DMS53 treated with DMSO at 0.1 percent for 48 hours (cell line): ENCODE measurements at regions not wholly inside any gene's neighbourhood (a gene's known extent, or its start where the extent isn't known, plus 50 kb on each side); places are given as distances from the start of the nearest gene placed in this dataset.

Source experiments
- DNase-seq: peaks from one replicate; lab custom pipeline; 2025; ENCODE audit not compliant: unreplicated experiment; lab: John Stamatoyannopoulos, UW

DNA sequence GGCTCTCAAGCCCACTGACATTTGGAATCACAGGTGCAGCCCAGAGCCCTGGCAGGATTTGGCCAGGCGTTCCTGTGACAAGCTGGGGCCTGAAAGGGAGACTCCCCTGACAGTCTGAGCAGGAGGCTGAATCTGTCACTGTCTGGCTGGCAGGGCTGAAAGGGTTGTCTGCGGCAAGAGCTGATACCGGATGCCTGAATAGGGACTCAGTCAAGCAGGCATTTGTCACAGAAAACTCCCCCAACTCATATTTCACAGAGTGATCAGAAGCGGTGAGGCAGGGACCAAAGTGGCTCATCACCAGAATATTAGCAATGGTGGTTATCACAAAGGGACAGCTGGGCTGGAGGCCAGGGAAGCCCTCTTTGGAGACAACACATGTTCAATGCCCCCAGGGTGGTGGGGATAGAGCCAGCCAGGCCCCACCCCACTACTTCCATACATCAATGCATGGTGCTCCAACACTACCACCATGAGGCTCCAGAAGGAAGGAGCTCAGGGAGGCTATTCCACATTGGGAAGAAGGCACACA is 295.5 kb downstream of the DTWD2 start:
- DNase-seq = no peak

DNA sequence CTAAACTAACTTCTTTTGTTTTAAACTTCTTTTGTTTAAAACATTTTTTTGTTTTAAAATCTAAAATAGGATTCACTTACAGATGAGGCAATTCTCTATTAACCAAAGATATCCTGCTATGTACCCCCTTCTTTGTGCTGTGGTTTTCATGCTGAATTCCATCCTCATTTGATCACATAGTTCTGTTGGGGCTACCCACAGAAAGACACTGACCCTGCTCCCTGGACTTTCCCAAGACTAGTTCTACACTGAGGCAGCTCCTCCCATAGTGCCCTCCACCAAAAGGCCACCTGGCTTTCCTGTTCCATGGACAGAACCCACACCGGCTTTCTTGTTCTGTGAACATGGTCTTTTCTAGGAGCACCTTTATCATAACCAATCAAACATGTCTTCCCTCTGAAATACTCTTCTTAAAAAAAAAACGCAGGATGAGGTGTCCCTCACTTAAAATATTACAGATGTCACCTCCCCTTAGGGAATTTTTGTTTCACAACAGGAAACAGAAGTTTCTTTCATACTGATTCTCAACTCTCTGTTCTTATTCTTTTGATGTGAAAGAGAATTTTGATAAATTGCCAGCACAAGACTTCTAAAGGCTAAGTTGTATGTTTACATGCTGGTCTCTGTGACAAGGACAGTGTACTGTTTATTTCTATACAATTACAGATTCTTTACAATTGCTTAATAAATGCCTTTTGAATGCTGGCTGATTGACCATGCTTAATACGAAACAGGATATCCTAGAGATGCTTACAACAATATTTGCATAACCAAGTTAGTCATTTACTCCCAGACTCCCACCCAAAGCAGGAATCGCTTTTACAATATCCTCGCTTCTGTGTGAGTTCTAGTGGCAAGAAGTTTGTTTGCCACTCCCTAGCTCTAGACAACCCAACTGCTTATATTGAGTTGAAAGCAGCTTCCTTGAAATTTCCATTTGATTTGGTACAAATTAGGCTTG is 300.4 kb downstream of the DTWD2 start:
- no peak for DNase-seq

DNA sequence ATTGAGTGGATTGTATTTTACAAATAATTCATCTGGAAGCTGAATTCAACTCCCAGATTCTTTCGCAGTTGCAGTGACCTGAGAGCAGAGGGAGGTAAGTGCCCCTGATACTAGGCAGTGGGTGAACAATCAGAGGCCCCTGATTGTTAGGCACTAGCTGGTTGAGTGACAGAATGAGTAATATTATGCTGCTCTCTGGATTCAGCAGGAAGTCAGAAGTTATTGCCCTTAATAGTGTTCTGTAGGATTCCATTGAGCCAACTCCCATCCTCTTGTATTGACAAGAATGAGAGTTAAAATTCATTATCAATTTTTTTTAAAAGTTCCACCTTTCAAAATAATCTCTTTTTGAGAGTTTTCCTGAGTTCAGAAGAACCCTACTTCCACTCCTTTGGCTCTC is 301.2 kb downstream of the DTWD2 start:
- no peak for DNase-seq

DNA sequence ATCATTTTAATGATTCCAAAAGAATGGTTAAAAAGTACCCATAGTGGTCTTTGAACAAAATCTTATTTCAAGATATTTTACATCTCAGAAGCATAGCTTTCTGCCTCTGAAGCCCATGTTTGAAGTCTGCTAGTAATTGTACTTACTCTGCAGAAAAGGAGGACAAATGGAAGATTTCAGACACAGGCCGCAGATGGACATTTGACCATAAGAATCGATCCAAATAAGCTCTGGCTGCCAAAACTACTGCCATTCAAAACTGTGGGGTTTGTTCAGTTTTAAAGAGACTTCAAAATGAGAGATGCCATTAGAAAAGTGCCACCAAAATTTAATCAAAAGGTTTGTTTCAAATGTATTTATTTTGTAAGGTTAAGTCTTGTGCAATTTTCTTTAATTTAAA is 306.7 kb downstream of the DTWD2 start:
- no peak for DNase-seq

DNA sequence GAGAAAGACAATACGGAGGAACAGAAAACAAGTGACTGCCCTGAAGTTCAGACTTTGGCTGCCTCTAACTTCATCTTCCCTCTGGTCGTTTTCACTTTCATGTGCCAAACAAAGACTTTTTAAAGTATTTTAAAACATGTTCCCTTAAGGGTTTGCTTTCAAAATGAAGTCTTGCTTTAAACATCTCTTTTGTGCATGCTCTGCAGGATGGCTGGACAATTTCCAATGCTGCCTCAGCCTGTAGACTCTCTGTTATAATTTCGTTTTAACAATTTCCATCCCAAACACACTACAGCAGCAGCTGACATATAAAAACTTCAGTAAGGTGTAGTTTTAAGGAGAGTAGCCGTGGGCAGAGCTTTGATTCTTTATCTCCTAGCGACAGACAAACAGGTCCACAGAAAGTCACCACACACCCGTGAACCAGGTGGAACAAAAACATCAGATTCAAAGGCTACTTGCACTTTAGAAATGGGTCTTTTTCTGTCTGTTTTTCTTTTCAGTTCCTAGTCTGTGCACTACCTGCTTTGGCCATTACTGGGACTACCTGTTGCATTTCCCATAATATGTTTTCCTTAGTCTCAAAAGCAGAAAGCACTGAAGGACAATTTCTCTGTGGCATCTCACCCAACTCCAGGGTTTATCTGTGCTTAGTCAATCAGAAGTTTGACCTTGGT is 308.9 kb downstream of the DTWD2 start:
- DNase-seq = no peak

DNA sequence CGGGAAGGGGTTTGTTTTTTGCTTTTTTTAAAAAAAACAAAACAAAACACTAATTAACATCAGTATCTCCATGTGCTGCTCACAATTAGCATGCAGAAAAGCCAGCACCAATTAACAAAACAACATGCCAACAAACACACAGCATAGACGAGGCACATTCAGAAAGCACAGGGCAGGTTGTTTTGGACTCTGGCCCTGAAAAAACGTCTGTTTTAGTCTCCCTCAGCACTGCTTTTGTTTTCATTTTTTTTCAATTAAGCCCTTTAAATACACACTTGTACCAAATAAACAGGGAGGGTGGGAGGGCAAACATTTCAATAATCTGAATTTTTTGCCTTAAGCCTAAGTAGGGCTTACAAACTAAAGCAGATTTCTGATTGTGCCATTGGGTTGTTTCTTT is 309.6 kb downstream of the DTWD2 start:
- DNase-seq = no peak

DNA sequence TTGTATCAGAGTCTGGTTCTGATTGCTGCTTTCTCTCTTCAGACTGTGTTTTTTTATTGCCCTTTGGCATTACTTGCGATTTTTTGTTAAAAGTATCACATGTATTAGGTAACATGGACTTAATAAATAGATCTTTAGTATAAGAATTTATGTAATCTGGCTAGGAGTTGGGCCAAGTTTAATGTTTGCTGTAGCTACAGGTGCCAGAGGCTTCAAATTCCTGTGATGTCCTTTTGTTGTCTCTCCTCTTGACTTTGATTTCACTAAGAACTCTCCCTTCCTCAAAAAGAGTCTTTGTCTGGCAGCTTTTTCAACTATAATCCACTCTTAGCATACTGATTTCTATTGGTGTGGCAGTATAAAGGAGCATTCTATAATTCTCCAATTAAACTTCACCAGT is 313.1 kb downstream of the DTWD2 start:
- no peak for DNase-seq

DNA sequence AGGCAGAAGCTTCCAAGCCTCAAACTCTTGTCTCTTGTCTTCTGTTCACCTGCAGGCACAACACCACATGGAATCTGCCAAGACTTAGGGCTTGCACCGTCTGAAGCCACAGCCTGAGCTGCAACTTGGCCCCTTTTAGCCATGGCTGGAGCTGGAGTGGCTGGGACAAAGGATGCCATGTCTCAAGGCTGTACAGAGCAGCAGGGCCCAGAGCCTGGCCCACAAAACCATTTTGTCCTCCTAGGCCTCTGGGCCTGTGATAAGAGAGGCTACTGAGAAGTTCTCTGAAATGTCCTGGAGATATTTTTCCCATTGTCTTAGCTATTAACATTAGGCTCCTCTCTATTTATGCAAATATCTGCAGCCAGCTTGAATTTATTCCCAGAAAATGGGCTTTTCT is 330.8 kb downstream of the DTWD2 start:
- DNase-seq = no peak

DNA sequence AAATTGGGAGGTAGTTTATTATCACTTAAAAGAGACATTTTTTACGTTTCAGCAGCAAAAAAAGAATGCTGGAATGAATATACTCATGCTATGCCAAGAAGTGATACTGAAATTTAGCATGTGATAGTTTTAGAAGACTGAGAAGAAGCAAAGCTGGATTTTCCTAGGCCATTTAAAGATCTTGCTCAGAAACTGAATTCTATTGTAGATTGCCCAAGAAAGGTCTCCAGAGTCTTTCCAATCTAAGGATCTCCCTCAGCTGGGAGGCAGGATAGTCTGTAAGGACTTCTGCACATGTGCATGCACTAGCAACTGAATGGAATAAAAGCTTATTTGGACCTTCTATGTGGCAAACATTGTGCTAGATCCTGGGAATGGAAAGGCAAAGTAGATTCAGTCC is 334.5 kb downstream of the DTWD2 start:
- no peak for DNase-seq

DNA sequence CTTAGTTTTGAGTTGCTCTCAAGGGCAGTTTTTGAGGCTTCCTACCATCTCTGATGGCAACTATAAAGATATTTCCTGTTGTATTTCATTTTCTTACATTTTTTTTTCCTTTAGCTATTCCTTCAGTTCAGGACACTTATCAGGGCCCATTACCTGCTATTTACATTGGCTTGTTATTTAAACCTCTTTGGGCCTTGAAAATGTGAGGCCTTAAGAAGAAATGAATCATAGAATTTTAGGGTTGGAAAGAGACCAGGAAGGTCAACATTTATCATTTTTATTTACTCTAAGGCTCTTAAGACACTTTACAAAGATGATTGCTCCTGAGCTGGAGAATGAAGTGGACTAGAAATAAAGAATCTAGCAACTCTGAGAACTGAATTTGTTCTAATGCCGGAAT is 335.2 kb downstream of the DTWD2 start:
- DNase-seq = no peak

DNA sequence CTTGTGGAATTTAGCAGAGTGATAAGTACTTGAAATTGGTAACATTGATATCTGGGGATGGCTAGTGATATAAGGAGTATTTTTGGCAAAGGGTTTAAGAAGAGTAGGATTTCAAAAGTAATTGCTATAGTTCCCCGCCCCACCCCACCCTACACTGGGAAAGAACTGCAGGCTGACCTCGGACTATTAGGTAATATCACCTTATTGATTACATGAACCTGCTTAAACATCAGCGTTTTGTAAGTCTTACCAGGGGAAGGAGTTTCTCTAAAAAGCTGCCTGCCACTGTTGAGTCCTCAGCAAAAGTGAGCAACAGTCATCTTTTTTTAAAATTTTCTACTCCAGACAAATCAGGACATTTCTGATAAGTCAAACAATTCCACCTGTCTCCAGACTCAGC is 337.3 kb downstream of the DTWD2 start:
- DNase-seq = no peak

DNA sequence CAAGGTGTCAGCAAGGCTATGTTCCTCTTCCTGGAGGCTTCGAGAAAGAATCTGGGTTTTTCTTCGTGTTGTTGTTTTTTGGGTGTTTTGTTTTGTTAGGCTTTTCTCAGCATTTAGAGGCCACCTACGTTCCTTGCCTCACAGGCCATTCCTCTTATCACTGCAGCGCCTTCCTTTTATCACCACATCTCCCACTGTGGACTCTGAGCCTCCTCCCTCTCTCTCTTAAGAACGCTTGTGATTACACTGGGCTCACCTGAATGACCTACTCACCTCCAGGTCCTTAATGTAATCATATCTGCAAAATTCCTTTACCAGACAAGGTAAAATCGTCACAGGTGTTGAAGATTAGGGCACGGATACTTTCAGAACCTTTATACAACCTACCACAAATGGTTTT is 340.8 kb downstream of the DTWD2 start:
- no peak for DNase-seq

DNA sequence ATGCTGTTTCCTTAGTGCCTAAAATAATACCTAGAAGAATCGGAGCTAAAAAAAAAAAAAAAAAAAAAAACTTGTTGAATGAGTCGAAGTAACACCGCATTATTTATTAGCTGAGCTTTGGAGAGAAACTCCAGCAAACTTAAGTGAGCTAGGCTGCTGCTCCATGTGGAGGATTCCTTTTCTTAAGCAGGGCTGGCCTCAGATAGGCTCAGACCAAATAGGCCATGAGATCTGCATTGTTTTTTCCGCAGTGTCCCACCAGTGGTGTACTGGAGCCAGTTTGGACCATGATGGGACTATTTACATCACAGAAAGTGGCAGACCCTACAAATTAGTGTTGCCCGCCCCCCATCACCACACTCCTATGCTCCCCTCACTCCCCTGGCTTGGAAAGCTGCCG is 341.4 kb downstream of the DTWD2 start:
- no peak for DNase-seq

DNA sequence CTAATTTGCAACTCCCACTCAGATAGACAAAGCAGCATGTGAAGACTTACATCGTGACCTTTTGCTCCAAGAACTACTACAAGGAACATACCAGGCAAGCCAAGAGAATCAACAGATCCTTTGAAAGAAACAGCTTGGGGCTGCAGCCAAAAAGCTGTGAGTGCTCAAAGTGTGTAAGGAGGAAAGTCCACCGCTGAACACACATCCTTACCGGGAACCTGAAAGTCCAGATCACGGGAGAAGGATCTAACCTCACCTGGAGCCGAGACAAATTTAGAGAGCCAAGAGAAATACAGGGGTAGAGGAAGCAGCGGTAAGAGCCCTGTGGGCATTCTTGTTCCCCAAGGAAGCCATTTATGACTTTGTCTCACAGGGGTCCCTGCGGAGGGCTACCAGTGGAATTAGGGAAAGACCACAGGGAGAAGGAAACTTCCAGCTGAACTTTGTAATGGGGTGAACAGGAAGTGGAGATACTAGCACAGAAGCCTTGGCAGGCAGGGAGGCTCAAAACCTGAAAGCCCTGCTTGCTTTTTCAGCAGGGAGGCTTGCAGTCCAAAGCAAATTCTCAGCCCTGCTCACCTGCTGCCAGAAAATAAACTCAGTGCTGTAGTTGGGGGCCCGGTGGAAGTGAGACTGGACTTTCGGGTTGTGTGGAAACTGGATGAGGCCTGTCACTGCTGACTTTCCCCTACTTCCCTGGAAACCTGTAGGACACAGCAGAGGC is 350.2 kb downstream of the DTWD2 start:
- DNase-seq = no peak

DNA sequence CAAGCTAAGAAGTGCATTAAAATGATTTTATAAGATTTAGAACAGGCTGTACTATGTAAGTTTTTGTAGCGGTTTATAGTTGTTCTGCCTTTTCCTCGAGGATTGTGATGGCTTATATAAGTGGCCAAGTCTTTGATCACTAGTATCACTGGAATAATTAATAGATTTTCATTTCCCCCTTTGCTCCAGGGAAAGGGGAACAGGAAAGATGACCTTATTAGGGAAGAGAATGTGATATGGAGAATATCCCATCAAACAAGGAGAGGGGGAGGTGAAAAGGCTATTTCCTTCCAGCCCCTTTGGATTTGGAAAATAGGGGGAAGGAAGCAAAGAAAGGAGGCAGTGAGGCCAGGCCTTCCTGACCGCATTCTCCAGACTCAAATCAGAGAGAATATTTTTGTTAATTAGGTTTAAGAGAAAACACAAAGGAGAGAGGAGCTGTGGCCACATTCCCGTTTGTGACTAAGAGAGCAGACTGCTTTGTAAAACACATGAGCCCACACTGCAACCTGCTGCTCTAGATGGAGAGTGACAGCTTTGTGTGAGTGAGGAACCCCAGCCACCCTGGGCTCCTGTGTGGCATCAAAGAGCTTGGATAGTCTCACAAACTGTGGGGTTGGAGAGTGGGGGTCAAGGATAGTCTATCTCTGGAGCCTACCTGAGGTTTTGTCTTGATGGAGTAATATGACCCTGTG is 359.5 kb downstream of the DTWD2 start:
- DNase-seq = no peak

DNA sequence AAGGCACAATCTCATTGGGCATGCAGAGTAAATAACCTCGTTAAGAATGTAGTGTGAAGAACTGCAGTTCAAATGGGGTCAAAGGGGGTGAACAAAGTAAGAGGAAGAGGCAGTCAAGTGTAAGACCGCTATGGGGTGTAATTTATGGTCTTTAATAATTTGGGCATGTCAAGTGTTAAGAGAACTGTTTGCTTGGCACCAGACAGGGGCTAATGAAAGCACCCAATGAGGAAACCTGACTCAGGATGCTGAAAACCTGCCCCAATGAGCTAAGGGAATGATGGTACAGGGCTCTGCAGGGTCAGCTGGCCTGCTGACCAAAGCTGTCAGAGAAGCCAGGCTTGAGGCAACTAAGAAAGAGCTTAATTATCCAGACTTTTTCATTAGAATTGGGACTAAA is 368.1 kb downstream of the DTWD2 start:
- no peak for DNase-seq

DNA sequence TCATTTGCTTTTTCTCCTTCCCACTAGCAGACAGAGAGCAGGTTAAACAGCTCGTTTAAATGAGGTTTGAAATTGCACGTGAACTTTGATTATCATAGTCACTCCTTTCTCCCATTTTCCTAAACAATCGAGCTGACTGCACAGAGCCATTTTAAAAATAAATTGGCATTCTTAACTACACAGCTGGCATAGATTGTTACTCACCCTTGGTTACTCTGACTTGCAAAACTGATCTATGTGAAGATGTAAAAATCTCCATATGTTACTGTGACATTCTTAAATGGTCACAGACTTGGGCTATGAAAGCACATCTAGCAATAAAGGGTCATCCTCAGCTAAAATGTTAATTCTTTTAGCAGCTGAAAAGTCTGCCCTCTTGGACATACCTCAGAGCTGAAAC is 368.5 kb downstream of the DTWD2 start:
- no peak for DNase-seq

DNA sequence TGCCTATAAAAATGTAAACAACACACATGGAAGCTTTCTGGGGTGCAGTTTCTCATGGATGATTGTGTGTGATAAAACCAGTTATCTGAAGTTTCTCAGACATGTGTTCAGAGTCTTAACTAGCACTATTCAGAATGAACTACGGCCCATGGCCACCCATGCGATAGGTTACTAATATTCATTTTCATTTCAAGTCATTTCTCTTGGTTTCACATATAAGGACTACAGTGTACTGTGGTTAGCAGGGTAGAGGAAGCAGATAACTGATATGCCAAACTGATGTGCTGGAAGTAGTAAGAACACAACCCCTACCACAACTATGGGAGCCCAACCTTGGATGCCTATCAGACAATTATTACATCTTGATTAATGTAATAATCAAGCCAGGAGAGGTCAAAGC is 372.1 kb downstream of the DTWD2 start:
- no peak for DNase-seq

DNA sequence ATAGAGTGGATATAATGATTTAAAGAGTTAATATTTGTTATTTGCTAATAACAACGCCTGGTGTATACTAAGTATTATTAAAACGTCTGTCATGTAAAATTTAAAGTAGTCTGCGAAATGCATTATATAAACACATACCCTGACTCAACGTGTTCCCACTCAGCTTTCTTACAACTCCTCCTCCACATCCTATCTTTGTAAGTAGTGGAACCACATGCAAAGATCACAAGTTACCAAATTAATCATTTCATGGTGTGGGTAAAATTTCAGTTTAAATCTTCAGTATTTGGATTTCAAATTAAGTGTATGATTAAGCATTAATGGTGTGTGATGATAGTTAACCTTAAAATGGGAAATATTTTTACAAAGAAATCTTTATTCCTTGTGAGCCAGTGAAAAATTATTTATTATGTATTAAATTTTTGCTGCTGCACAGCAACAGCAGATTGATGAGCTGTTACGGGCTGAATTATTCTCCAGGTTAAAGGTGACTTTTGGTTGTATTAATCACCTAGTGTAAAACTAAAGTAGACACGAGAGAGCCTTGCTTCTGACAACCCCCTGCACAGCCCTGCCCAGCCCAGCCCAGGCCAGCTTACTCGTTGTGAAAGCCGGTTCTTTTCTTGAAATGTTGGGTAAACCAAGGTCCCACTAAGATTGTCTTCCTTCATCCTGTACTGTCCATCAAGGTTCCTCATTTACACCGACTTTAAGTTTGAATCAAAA is 373.5 kb downstream of the DTWD2 start:
- DNase-seq = no peak

DNA sequence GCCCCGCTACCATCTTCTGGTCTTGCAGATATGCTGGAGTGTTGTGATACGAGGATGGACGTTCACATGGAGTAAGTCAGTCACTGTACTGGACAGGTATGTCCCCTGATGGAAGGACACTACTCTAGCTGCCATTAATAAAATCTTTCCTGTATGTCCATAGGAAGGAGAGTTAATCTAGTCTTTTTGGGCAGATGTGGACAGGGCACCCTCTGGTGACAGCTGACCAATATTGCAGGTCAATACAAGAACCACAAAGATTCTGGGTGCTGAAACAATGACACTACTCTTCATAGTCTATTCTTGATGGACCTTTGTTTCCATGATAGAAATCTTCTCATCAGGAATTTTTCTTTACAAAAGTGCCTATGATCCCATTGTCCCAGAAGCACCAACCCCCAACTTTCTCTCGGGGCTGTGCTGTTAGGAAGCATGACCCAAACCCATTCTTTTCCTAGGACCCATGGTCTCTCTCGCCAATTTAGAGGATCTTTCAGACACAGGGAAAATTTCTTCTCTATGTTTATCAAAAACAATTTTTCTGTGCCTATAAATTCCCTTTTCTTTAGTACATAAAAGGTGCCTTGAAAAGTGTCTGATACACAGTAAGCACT is 376.9 kb downstream of the DTWD2 start:
- peak; percentile 64 for DNase-seq
